ENCODE measurements at regions not wholly inside any gene's neighbourhood (a gene's known extent, or its start where the extent isn't known, plus 50 kb on each side); places are given as distances from the start of the nearest gene placed in this dataset.

GRCh38 chr11:47899801-47900200, 51.7 kb upstream of the NUP160 start:
- H3K4me2 ChIP-seq (ENCODE audit: low read length) = peak overlapping the region; percentile 54
- H3K4me3 ChIP-seq (ENCODE audit: low read length) = 0 out of 2 replicates have a peak overlapping the region, but pooled peaks have one; percentile 22
- no peaks in the 10 kb centered on the region for H3K79me2 ChIP-seq (ENCODE audit: control insufficient read depth, low read length)
- H3F3A ChIP-seq (ENCODE audit: control insufficient read depth, insufficient read depth) = 0 out of 2 replicates have a peak, but pooled peaks cover 4% of the 10 kb centered on the region
- no peak for TF ChIP-seq EZH2phosphoT487 (IDR thresholded peaks at IDR 0.05; ENCODE audit: borderline replicate concordance, low read length)
- no peak for TF ChIP-seq CTCF (IDR thresholded peaks at IDR 0.05; ENCODE audit: low read depth, low read length, poor library complexity, severe bottlenecking)
- no peaks in the 10 kb centered on the region; the same call in 1 of the 2 replicates for H3K27me3 ChIP-seq (ENCODE audit: control insufficient read depth, low read length)
- H4K20me1 ChIP-seq (ENCODE audit: control insufficient read depth, insufficient read depth, low read depth, low read length) = no peaks in the 10 kb centered on the region
- no peaks in the 10 kb centered on the region for H3K9me3 ChIP-seq (ENCODE audit: control insufficient read depth, insufficient read depth, low read length)
- H3K9me2 ChIP-seq (replicated peaks; ENCODE audit: control insufficient read depth, low read length) = no peaks in the 10 kb centered on the region
- peaks cover 17% of the 10 kb centered on the region for H3K4me1 ChIP-seq (ENCODE audit: control insufficient read depth, low read length)
- H3K36me3 ChIP-seq (ENCODE audit: control insufficient read depth, low read length) = no peaks in the 10 kb centered on the region
- peak overlapping the region; percentile 8 for H3K27ac ChIP-seq (ENCODE audit: low read depth, low read length)
